ENCODE measurements at regions not wholly inside any gene's neighbourhood (a gene's known extent, or its start where the extent isn't known, plus 50 kb on each side); places are given as distances from the start of the nearest gene placed in this dataset.

DNA sequence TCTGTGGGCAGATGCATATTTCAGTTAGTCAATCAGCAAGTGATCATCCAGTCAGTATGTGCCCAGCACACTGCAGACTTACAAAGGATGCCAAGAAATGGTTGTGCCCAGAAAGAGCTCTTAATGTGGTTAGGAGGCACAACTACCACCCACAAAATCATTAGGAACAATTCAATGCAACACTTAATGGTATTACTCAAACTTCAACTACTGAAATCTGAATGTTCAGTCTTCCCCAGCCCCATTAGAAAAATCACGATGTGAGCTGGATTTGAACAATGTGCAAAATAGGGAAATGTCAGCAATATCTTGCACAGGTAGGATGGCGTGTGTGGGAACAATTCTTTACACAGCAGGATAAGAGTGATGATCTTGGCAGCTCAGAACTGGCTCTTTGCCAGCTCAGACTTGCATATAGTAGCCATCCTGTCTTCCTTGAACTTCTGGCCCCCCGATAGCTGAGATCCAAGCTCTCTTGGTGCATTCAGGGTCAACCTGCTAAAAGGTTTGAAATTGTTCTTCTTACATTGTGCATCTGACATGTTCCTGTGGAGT is 556.7 kb upstream of the HTR1E start:
- TF ChIP-seq ARNTL (CRISPR knock-in tag; IDR thresholded peaks at IDR 0.05) (no peak), JUNB (CRISPR knock-in tag; IDR thresholded peaks at IDR 0.05; ENCODE audit: borderline replicate concordance) (no peak)
